GM19324 (cell line): ENCODE measurements at regions not wholly inside any gene's neighbourhood (a gene's known extent, or its start where the extent isn't known, plus 50 kb on each side); places are given as distances from the start of the nearest gene placed in this dataset.
"Not testable (repeated sequence)": the region's sequence is repeated elsewhere in the genome, so short reads cannot be mapped to it uniquely, and the experiment has no call there.

Experiments
- ATAC-seq: cut with Tn5 transposase; IDR thresholded peaks from one replicate; pipeline ENCODE4 v1.9.1; 2021; ENCODE audit warnings: mild to moderate bottlenecking, moderate library complexity; ENCODE audit not compliant: unreplicated experiment, low FRiP score

- ATAC-seq: no peak
Measured at GRCh38 chr12:72146495-72146894, 125.7 kb upstream of the TRHDE start.

- ATAC-seq: no peak
Measured at GRCh38 chr12:72148709-72149108, 123.5 kb upstream of the TRHDE start.

- ATAC-seq: no peak
Measured at GRCh38 chr12:72162875-72163274, 109.3 kb upstream of the TRHDE start.

GRCh38 chr12:72168851-72169250 lies 103.3 kb upstream of the TRHDE start:
- no peak for ATAC-seq

- ATAC-seq: no peak
Measured at GRCh38 chr12:72173974-72174373, 98.2 kb upstream of the TRHDE start.

- ATAC-seq: no peak
Measured at GRCh38 chr12:72178244-72178643, 93.9 kb upstream of the TRHDE start.

- no peak for ATAC-seq
Measured at GRCh38 chr12:72178871-72179270, 93.3 kb upstream of the TRHDE start.

- ATAC-seq: no peak
Measured at GRCh38 chr12:72179841-72180240, 92.3 kb upstream of the TRHDE start.

- not testable (repeated sequence) for ATAC-seq
Measured at GRCh38 chr12:72184971-72185533, 87.1 kb upstream of the TRHDE start.

- ATAC-seq: no peak
Measured at GRCh38 chr12:72189266-72189665, 82.9 kb upstream of the TRHDE start.

GRCh38 chr12:72191761-72192160 lies 80.4 kb upstream of the TRHDE start:
- no peak for ATAC-seq

- ATAC-seq: no peak
Measured at GRCh38 chr12:72197790-72198189, 74.4 kb upstream of the TRHDE start.

- ATAC-seq: no peak
Measured at GRCh38 chr12:72201457-72201856, 70.7 kb upstream of the TRHDE start.

- no peak for ATAC-seq
Measured at GRCh38 chr12:72203764-72204335, 68.3 kb upstream of the TRHDE start.

- no peak for ATAC-seq
Measured at GRCh38 chr12:72207079-72207478, 65.1 kb upstream of the TRHDE start.

- no peak for ATAC-seq
Measured at GRCh38 chr12:72207486-72208409, 64.4 kb upstream of the TRHDE start.

- no peak for ATAC-seq
Measured at GRCh38 chr12:72209086-72209485, 63.1 kb upstream of the TRHDE start.

- ATAC-seq: no peak
Measured at GRCh38 chr12:72214163-72214562, 58.0 kb upstream of the TRHDE start.

GRCh38 chr12:72215287-72215686 lies 56.9 kb upstream of the TRHDE start:
- ATAC-seq: not testable (repeated sequence)

GRCh38 chr12:72219937-72220336 lies 52.2 kb upstream of the TRHDE start:
- no peak for ATAC-seq
